AG09319 (cell line): ENCODE measurements at regions not wholly inside any gene's neighbourhood (a gene's known extent, or its start where the extent isn't known, plus 50 kb on each side); places are given as distances from the start of the nearest gene placed in this dataset.

ENCODE experiments used
- DNase-seq: peaks from one replicate; pipeline ENCODE4 v3.0.0-alpha.2; 2010; ENCODE audit warnings: low read depth; ENCODE audit errors: extremely low read depth
- CTCF ChIP-seq: IDR thresholded peaks from 2 replicates; pipeline ENCODE4 v1.5.1; 2011; ENCODE audit warnings: low read depth, mild to moderate bottlenecking, inconsistent platforms, low read length, moderate library complexity

- TF ChIP-seq CTCF, result no peak
- no peak for DNase-seq
Observed at GRCh38 chr4:145414226-145414625, 67.4 kb upstream of the SMAD1 start.

GRCh38 chr4:145406970-145407369, 74.7 kb upstream of the SMAD1 start:
- TF ChIP-seq CTCF, result no peak
- no peak for DNase-seq

GRCh38 chr4:145404761-145405160, 76.9 kb upstream of the SMAD1 start:
- DNase-seq, result no peak
- no peak for TF ChIP-seq CTCF

GRCh38 chr4:145396581-145396980, 85.1 kb upstream of the SMAD1 start:
- DNase-seq, result no peak
- TF ChIP-seq CTCF, result no peak

GRCh38 chr4:145390571-145390970, 91.1 kb upstream of the SMAD1 start:
- TF ChIP-seq CTCF, result no peak
- DNase-seq, result no peak

GRCh38 chr4:145389550-145389949, 92.1 kb upstream of the SMAD1 start:
- no peak for TF ChIP-seq CTCF
- no peak for DNase-seq

- TF ChIP-seq CTCF, result no peak
- DNase-seq, result no peak
Observed at GRCh38 chr4:145388043-145388442, 93.6 kb upstream of the SMAD1 start.
